ENCODE measurements at regions not wholly inside any gene's neighbourhood (a gene's known extent, or its start where the extent isn't known, plus 50 kb on each side); places are given as distances from the start of the nearest gene placed in this dataset.

GRCh38 chr13:44768239-44768638 lies 192.1 kb upstream of the TSC22D1 start:
- TF ChIP-seq CTCF (IDR thresholded peaks at IDR 0.05; ENCODE audit: insufficient read depth, low read depth, low read length) (no peak), EZH2 (IDR thresholded peaks at IDR 0.05; ENCODE audit: insufficient read depth, low read length) (no peak)
- Histone ChIP-seq H3K79me2 (ENCODE audit: insufficient read depth, low read length) (no peaks in the 10 kb centered on the region), H3K4me1 (ENCODE audit: insufficient read depth, low read length) (peaks cover 16% of the 10 kb centered on the region), H3K4me2 (ENCODE audit: low read length) (no peak overlapping the region), H4K20me1 (ENCODE audit: insufficient read depth, low read length) (no peaks in the 10 kb centered on the region), H3K27me3 (ENCODE audit: insufficient read depth, low read length) (no peaks in the 10 kb centered on the region), H3K9ac (ENCODE audit: low read length) (no peak overlapping the region), H3K9me3 (ENCODE audit: insufficient read depth, low read depth, low read length) (no peaks in the 10 kb centered on the region), H3K36me3 (ENCODE audit: insufficient read depth, low read length) (no peaks in the 10 kb centered on the region), H3K4me3 (ENCODE audit: insufficient read depth, low read depth, low read length) (no peak overlapping the region), H2AFZ (ENCODE audit: low read depth, low read length) (no peak overlapping the region), H3K27ac (ENCODE audit: low read depth, low read length) (no peak overlapping the region)
- peaks cover 2% of the 10 kb centered on the region for H3K9me3 Mint-ChIP-seq (ENCODE audit: unreplicated experiment)
- no peak overlapping the region for H3K4me3 Mint-ChIP-seq (ENCODE audit: unreplicated experiment)
- FAIRE-seq = no peak
- no peak overlapping the region for H3K27ac Mint-ChIP-seq (ENCODE audit: unreplicated experiment)
- H3K4me1 Mint-ChIP-seq (ENCODE audit: low read depth, unreplicated experiment) = peaks cover 19% of the 10 kb centered on the region
- DNase-seq (ENCODE audit: low read depth) = no peak
- no peaks in the 10 kb centered on the region for H3K36me3 Mint-ChIP-seq (ENCODE audit: low read depth, unreplicated experiment)
- H3K27me3 Mint-ChIP-seq (ENCODE audit: low read depth, unreplicated experiment) = no peaks in the 10 kb centered on the region

GRCh38 chr13:44765001-44765471 lies 188.9 kb upstream of the TSC22D1 start:
- no peak overlapping the region for H3K4me2 ChIP-seq (ENCODE audit: low read length)
- no peaks in the 10 kb centered on the region for H3K79me2 ChIP-seq (ENCODE audit: insufficient read depth, low read length)
- H3K9ac ChIP-seq (ENCODE audit: low read length) = no peak overlapping the region
- H3K4me3 ChIP-seq (ENCODE audit: insufficient read depth, low read depth, low read length) = no peak overlapping the region
- no peaks in the 10 kb centered on the region for H3K9me3 ChIP-seq (ENCODE audit: insufficient read depth, low read depth, low read length)
- no peaks in the 10 kb centered on the region for H3K36me3 ChIP-seq (ENCODE audit: insufficient read depth, low read length)
- peak; percentile 16 for DNase-seq (ENCODE audit: low read depth)
- no peaks in the 10 kb centered on the region for H4K20me1 ChIP-seq (ENCODE audit: insufficient read depth, low read length)
- peak overlapping the region; percentile 35 for H2AFZ ChIP-seq (ENCODE audit: low read depth, low read length)
- no peaks in the 10 kb centered on the region for H3K27me3 Mint-ChIP-seq (ENCODE audit: low read depth, unreplicated experiment)
- peaks cover 26% of the 10 kb centered on the region for H3K4me1 Mint-ChIP-seq (ENCODE audit: low read depth, unreplicated experiment)
- peaks cover 3% of the 10 kb centered on the region for H3K36me3 Mint-ChIP-seq (ENCODE audit: low read depth, unreplicated experiment)
- H3K4me1 ChIP-seq (ENCODE audit: insufficient read depth, low read length) = peaks cover 21% of the 10 kb centered on the region
- TF ChIP-seq EZH2 (IDR thresholded peaks at IDR 0.05; ENCODE audit: insufficient read depth, low read length) = no peak
- no peak for TF ChIP-seq CTCF (IDR thresholded peaks at IDR 0.05; ENCODE audit: insufficient read depth, low read depth, low read length)
- H3K9me3 Mint-ChIP-seq (ENCODE audit: unreplicated experiment) = no peaks in the 10 kb centered on the region
- H3K27ac ChIP-seq (ENCODE audit: low read depth, low read length) = no peak overlapping the region
- no peak overlapping the region for H3K4me3 Mint-ChIP-seq (ENCODE audit: unreplicated experiment)
- H3K27me3 ChIP-seq (ENCODE audit: insufficient read depth, low read length) = no peaks in the 10 kb centered on the region
- FAIRE-seq = no peak
- no peak overlapping the region for H3K27ac Mint-ChIP-seq (ENCODE audit: unreplicated experiment)

GRCh38 chr13:44764302-44764692 lies 188.2 kb upstream of the TSC22D1 start:
- Mint-ChIP-seq H3K36me3 (ENCODE audit: low read depth, unreplicated experiment) (peaks cover 3% of the 10 kb centered on the region), H3K27me3 (ENCODE audit: low read depth, unreplicated experiment) (no peaks in the 10 kb centered on the region), H3K9me3 (ENCODE audit: unreplicated experiment) (no peaks in the 10 kb centered on the region), H3K4me3 (ENCODE audit: unreplicated experiment) (no peak overlapping the region), H3K4me1 (ENCODE audit: low read depth, unreplicated experiment) (peaks cover 30% of the 10 kb centered on the region), H3K27ac (ENCODE audit: unreplicated experiment) (no peak overlapping the region)
- no peaks in the 10 kb centered on the region for H3K79me2 ChIP-seq (ENCODE audit: insufficient read depth, low read length)
- no peaks in the 10 kb centered on the region for H3K36me3 ChIP-seq (ENCODE audit: insufficient read depth, low read length)
- peak overlapping the region; percentile 20 for H2AFZ ChIP-seq (ENCODE audit: low read depth, low read length)
- FAIRE-seq = no peak
- no peak for TF ChIP-seq CTCF (IDR thresholded peaks at IDR 0.05; ENCODE audit: insufficient read depth, low read depth, low read length)
- no peak for TF ChIP-seq EZH2 (IDR thresholded peaks at IDR 0.05; ENCODE audit: insufficient read depth, low read length)
- H3K4me2 ChIP-seq (ENCODE audit: low read length) = peak overlapping the region; percentile 52
- H3K9me3 ChIP-seq (ENCODE audit: insufficient read depth, low read depth, low read length) = no peaks in the 10 kb centered on the region
- DNase-seq (ENCODE audit: low read depth) = no peak
- H3K27ac ChIP-seq (ENCODE audit: low read depth, low read length) = no peak overlapping the region
- no peaks in the 10 kb centered on the region for H3K27me3 ChIP-seq (ENCODE audit: insufficient read depth, low read length)
- no peak overlapping the region for H3K4me3 ChIP-seq (ENCODE audit: insufficient read depth, low read depth, low read length)
- H3K4me1 ChIP-seq (ENCODE audit: insufficient read depth, low read length) = peaks cover 28% of the 10 kb centered on the region
- no peaks in the 10 kb centered on the region for H4K20me1 ChIP-seq (ENCODE audit: insufficient read depth, low read length)
- H3K9ac ChIP-seq (ENCODE audit: low read length) = no peak overlapping the region
